Right cardiac atrium (tissue), 5 donors: ENCODE measurements at regions not wholly inside any gene's neighbourhood (a gene's known extent, or its start where the extent isn't known, plus 50 kb on each side); places are given as distances from the start of the nearest gene placed in this dataset.
A peak's percentile ranks its signal among the peaks of the same experiment; 100 is the strongest.

Source experiments
- ATAC-seq, 2 donors: fragments of 200-7000 bp; cut with Tn5 transposase; one replicate each; pipeline versions ENCODE4 v1.8.0 to v1.9.1; 2020; ENCODE audit warnings: moderate library complexity in 2 of 2, mild to moderate bottlenecking in 1 of 2
- DNase-seq, 3 donors: peaks; one replicate each; pipeline ENCODE4 v3.0.0-alpha.2; 2020
- H3K27ac ChIP-seq: one replicate; pipeline ENCODE4 v1.5.1; 2013; ENCODE audit warnings: mild to moderate bottlenecking, low read length, control low read depth, moderate library complexity
- H3K27me3 ChIP-seq: one replicate; pipeline ENCODE4 v1.6.1; 2013; ENCODE audit not compliant: control insufficient read depth, insufficient read depth
- H3K4me1 ChIP-seq: one replicate; pipeline ENCODE4 v1.6.1; 2013; ENCODE audit warnings: low read length; ENCODE audit not compliant: control insufficient read depth, insufficient read depth
- H3K4me3 ChIP-seq: one replicate; pipeline ENCODE4 v1.5.1; 2013; ENCODE audit warnings: low read length, control low read depth
- H3K9me3 ChIP-seq: one replicate; pipeline ENCODE4 v1.6.1; 2013; ENCODE audit warnings: low read length; ENCODE audit not compliant: control insufficient read depth
- WGBS: extraction: QIAGEN DNeasy Blood & Tissue Kit; methylation state at CpG from one replicate; pipeline ENCODE4 v1.1.7; 2013; 5-methylcytosine and 5-hydroxymethylcytosine counted together
- intact Hi-C, 4 donors: fragments of 100-400 bp; cut with DNase I; formaldehyde crosslinking; loops; one replicate each; pipeline versions ENCODE4 v1.11.0 to v1.14.0; 2022 to 2023
- donor health status: healthy with polysubstance abuse.
- donor health status: DM: no; HTN: yes; CAD: no.
- donor health status: DM: no; HTN: no; CAD: no.
- donor health status: DM: no; HTN: yes; CAD: no; lungs with severe emphysema.
- donor health status: DM: yes; HTN: yes; CAD: no.

GRCh38 chr3:177468816-177469215 lies 271.5 kb upstream of the TBL1XR1 start:
- intact Hi-C loops: loop anchor here in 1 of 4 donors (10.0 kb wide), 1 partner anchor 104 kb away; no protein-coding TSS in a partner anchor
- DNase-seq: no peak
- ATAC-seq: peak in 1 of 2 donors; percentile 60
- Histone ChIP-seq H3K4me1 (peaks cover 7% of the 10 kb centered on the region), H3K27ac (no peak overlapping the region), H3K9me3 (no peaks in the 10 kb centered on the region), H3K27me3 (no peaks in the 10 kb centered on the region), H3K4me3 (no peak overlapping the region)
- 90% methylated on average over 1 of the region's 1 CpG for WGBS

DNA sequence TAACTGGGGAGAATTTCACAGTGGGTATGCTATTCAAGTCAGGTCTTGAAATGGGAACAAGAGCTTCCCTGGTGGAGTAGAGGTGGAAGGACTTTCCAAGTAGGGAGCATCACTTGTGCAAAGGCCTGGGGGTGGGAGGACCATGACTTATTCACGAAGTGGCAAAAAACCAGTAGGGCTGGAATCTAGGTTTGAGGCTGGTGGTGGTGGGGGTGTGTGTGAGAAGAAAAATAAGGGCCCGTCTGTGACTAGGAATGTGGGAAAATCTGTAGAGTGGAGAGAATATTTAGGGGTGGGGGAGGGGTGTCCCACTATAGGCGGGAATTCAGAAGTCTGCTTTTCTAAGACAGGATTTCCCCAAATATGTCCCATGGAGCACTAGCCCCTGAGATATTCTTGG lies 271.9 kb upstream of the TBL1XR1 start:
- H3K4me3 ChIP-seq: no peak overlapping the region
- H3K4me1 ChIP-seq: peaks cover 7% of the 10 kb centered on the region
- no peaks in the 10 kb centered on the region for H3K27me3 ChIP-seq
- H3K27ac ChIP-seq: no peak overlapping the region
- H3K9me3 ChIP-seq: no peaks in the 10 kb centered on the region
- no peak for ATAC-seq
- DNase-seq: no peak
- WGBS: 85% methylated on average over 3 of the region's 3 CpGs
- intact Hi-C loops: loop anchor here in 1 of 4 donors (10.0 kb wide), 1 partner anchor 104 kb away; no protein-coding TSS in a partner anchor

- intact Hi-C loops: no loop called here
- 92% methylated on average over 8 of the region's 8 CpGs for WGBS
- Histone ChIP-seq H3K4me1 (peaks cover 4% of the 10 kb centered on the region), H3K27me3 (no peaks in the 10 kb centered on the region), H3K4me3 (no peak overlapping the region), H3K27ac (no peak overlapping the region), H3K9me3 (no peaks in the 10 kb centered on the region)
- no peak for ATAC-seq
- peak in 1 of 3 donors; percentile 40 for DNase-seq
Measured at GRCh38 chr3:177470197-177470941, 273.1 kb upstream of the TBL1XR1 start.

GRCh38 chr3:177471733-177472480 lies 274.6 kb upstream of the TBL1XR1 start:
- 88% methylated on average over 4 of the region's 4 CpGs for WGBS
- Histone ChIP-seq H3K4me1 (peaks cover 4% of the 10 kb centered on the region), H3K9me3 (no peaks in the 10 kb centered on the region), H3K27ac (no peak overlapping the region), H3K4me3 (no peak overlapping the region), H3K27me3 (no peaks in the 10 kb centered on the region)
- intact Hi-C loops: no loop called here
- ATAC-seq: no peak
- DNase-seq: no peak

DNA sequence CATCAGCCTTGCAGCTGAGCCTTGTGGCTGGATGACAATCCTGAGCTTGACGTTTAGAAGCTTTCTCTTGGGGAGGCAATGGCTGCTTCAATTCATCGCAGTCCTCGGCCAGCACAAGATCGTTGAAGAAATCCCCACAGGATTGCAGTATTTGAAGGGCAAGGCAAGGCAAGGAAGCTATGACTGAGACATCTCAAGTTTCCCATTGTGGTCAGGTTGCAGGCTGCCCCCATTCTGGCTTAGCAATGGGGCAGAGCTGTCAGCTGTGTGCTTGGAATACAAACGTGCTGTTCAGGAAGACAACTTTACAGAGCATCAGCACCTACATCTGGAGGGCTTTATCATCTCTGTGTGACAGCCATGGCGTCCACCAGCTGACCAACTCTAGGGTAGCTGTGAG lies 275.9 kb upstream of the TBL1XR1 start:
- Histone ChIP-seq H3K9me3 (no peaks in the 10 kb centered on the region), H3K4me3 (no peak overlapping the region), H3K4me1 (peaks cover 2% of the 10 kb centered on the region), H3K27ac (no peak overlapping the region), H3K27me3 (no peaks in the 10 kb centered on the region)
- 77% methylated on average over 6 of the region's 6 CpGs for WGBS
- intact Hi-C loops: no loop called here
- ATAC-seq: no peak
- DNase-seq: no peak

DNA sequence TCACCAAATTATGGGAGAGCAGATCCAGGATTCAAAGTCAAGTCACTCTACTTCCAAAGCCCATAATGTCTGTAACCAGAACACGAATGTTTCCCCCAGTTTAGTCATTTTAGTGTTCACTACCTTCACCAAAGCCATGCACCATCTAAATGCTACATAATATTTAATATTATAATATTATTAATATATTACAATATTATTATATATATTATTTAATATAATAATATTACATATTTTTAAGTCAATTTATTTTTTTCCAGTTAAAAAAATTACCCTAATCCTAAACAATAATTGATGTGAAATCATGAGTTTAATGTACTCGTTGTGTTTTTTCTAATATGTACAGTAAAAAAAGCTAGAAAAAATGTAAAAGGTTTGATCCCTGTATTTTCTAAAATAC lies 276.6 kb upstream of the TBL1XR1 start:
- 99% methylated on average over 2 of the region's 2 CpGs for WGBS

DNA sequence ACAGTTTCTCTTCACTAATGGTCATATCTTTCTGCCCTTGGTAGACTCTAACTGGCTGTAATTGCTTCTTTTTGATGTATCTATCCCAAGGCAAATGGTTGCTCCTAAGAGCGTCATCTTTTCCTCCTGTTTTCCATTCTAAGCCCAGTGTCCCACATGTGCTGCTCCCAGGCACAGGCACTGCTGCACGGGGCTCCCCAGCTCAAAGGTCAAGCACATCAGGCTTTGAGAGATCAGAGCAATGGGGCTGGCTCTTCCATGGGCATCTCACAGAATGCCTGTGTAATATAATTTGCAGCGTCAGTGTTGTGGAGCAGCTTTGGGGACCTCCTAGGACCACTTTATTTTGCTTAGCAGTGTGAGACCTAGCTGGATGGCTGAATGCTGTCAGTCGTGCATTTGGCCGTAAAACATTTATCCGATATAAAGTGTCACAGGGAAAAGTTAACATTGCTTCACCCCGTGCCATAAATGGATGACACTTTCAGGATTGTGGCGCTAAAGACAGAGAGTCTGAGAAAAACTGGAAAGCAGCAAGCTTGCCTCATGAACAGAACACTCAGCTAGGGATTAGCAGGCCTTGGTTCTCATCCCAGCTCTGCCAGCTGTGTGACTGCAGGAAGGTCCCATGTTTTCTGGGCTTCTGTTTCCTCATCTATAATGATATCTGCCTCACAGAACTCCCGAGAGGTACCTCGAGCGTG lies 277.5 kb upstream of the TBL1XR1 start:
- Histone ChIP-seq H3K4me1 (no peaks in the 10 kb centered on the region), H3K4me3 (no peak overlapping the region), H3K27ac (no peak overlapping the region), H3K27me3 (no peaks in the 10 kb centered on the region), H3K9me3 (no peaks in the 10 kb centered on the region)
- intact Hi-C loops: no loop called here
- WGBS: 90% methylated on average over 11 of the region's 11 CpGs
- DNase-seq (no peak), ATAC-seq (no peak)

More for the DNA sequence above, 276.6 kb upstream of the TBL1XR1 start:
- no peaks in the 10 kb centered on the region for H3K9me3 ChIP-seq
- H3K27me3 ChIP-seq: no peaks in the 10 kb centered on the region
- ATAC-seq: no peak
- no peaks in the 10 kb centered on the region for H3K4me1 ChIP-seq
- no peak overlapping the region for H3K27ac ChIP-seq
- intact Hi-C loops: no loop called here
- no peak overlapping the region for H3K4me3 ChIP-seq
- DNase-seq: no peak

DNA sequence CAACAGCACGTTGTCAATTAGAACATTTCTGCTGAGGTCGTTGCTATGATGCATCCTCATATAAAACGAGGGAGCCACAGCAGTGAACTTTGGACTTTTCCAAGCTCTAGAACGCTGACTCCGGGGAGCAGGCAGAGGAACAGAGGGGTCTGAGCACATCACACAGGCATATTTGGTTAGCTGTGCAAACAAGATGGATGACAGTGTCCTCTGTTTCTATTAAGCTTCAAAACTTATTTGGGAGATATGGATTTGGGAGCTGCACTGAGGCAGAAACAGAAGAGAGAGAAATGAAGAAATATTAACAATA lies 278.0 kb upstream of the TBL1XR1 start:
- Histone ChIP-seq H3K4me1 (no peaks in the 10 kb centered on the region), H3K9me3 (no peaks in the 10 kb centered on the region), H3K27me3 (no peaks in the 10 kb centered on the region), H3K27ac (no peak overlapping the region), H3K4me3 (no peak overlapping the region)
- 75% methylated on average over 5 of the region's 5 CpGs for whole genome bisulfite sequencing
- no peak for ATAC-seq
- intact Hi-C loops: no loop called here
- no peak for DNase-seq

DNA sequence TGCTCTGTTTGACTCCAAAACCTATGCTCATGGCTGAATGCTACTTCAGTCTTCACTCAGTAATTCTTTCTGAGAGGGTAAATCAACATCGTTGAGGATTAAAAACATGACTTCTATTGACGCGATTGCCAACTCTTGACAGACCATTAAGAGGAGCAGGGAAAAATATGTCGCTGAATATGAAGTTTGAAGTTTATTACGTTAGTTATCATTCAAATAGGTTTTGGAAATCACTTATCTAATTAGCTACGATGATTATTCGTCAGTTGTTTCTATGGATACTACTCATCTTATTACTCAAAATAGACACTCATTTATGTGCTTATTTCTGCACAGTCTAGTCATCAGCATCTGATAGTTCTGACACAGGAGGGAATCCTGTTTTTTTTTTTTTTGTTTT lies 279.2 kb upstream of the TBL1XR1 start:
- intact Hi-C loops: no loop called here
- H3K9me3 ChIP-seq: no peaks in the 10 kb centered on the region
- no peaks in the 10 kb centered on the region for H3K4me1 ChIP-seq
- DNase-seq (no peak), ATAC-seq (no peak)
- no peak overlapping the region for H3K4me3 ChIP-seq
- no peak overlapping the region for H3K27ac ChIP-seq
- H3K27me3 ChIP-seq: no peaks in the 10 kb centered on the region
- 91% methylated on average over 7 of the region's 7 CpGs for WGBS

GRCh38 chr3:177476921-177477435 lies 279.7 kb upstream of the TBL1XR1 start:
- intact Hi-C loops: no loop called here
- WGBS: 94% methylated on average over 6 of the region's 6 CpGs
- DNase-seq (no peak), ATAC-seq (no peak)
- Histone ChIP-seq H3K9me3 (no peaks in the 10 kb centered on the region), H3K4me3 (no peak overlapping the region), H3K27ac (no peak overlapping the region), H3K27me3 (no peaks in the 10 kb centered on the region), H3K4me1 (no peaks in the 10 kb centered on the region)
